SK-N-SH (cell line): ENCODE measurements at regions not wholly inside any gene's neighbourhood (a gene's known extent, or its start where the extent isn't known, plus 50 kb on each side); places are given as distances from the start of the nearest gene placed in this dataset.

Experiments used
- CTCF ChIA-PET: fragments of 300-600, 350-600 bp; formaldehyde crosslinking; extraction: SDS; loops from one replicate; lab custom pipeline; 2021; lab: Yijun Ruan, JAX
- POLR2A ChIA-PET: fragments of 350-600 bp; sonication (Branson Sonifier 250); formaldehyde crosslinking; extraction: SDS; loops from one replicate; lab custom pipeline; 2020; ENCODE audit warnings: antibody characterized with exemption, inconsistent platforms; lab: Yijun Ruan, JAX
- DNase-seq: peaks from one replicate; pipeline ENCODE4 v3.0.0; 2012
- H2AFZ ChIP-seq: fragments of 200-600 bp; sonication (generic); 2 replicates; pipeline ENCODE4 v1.8.1; 2016; ENCODE audit warnings: antibody characterized with exemption, mild to moderate bottlenecking, low read depth
- H3F3A ChIP-seq: fragments of 200-600 bp; sonication (generic); replicated peaks from 2 replicates; pipeline ENCODE3; 2016; ENCODE audit warnings: antibody characterized with exemption, mild to moderate bottlenecking; ENCODE audit not compliant: insufficient read depth
- H3K27ac ChIP-seq, 2 experiments: fragments of 200-500 bp in 1 of 2; fragments of 200-600 bp in 1 of 2; sonication (Bioruptor generic) in 1 of 2; sonication (generic), shearing (Covaris generic) in 1 of 2; 2 replicates each; pipeline versions ENCODE4 v1.5.1 to v1.6.1; 2014 to 2016; ENCODE audit warnings: low read depth in 2 of 2, inconsistent platforms in 1 of 2, low read length in 1 of 2, mild to moderate bottlenecking in 1 of 2, mixed read lengths in 1 of 2
- H3K27me3 ChIP-seq: fragments of 200-600 bp; sonication (generic), shearing (Covaris generic); 2 replicates; pipeline ENCODE4 v1.6.1; 2016; ENCODE audit warnings: mixed run types; ENCODE audit not compliant: insufficient read depth
- H3K36me3 ChIP-seq, 2 experiments: fragments of 200-500 bp in 1 of 2; fragments of 200-600 bp in 1 of 2; sonication (Bioruptor generic) in 1 of 2; sonication (generic) in 1 of 2; replicated peaks in 1 of 2; 2 replicates each; pipeline versions ENCODE3 to v1.5.1; 2014 to 2016; ENCODE audit warnings: low read length in 1 of 2, mild to moderate bottlenecking in 1 of 2; ENCODE audit not compliant: insufficient read depth in 2 of 2, control insufficient read depth in 1 of 2
- H3K4me1 ChIP-seq, 2 experiments: fragments of 200-500 bp in 1 of 2; fragments of 200-600 bp in 1 of 2; sonication (Bioruptor generic) in 1 of 2; sonication (generic), shearing (Covaris generic) in 1 of 2; 2 replicates each; pipeline versions ENCODE4 v1.5.1 to v1.6.1; 2014 to 2016; ENCODE audit warnings: low read depth in 1 of 2, low read length in 1 of 2, mixed run types in 1 of 2; ENCODE audit not compliant: insufficient read depth in 2 of 2, control insufficient read depth in 1 of 2
- H3K4me2 ChIP-seq: fragments of 200-600 bp; sonication (generic), shearing (Covaris generic); 2 replicates; pipeline ENCODE4 v1.6.1; 2017; ENCODE audit warnings: mixed run types
- H3K4me3 ChIP-seq, 2 experiments: fragments of 200-500 bp in 1 of 2; fragments of 200-600 bp in 1 of 2; sonication (Bioruptor generic) in 1 of 2; sonication (generic), shearing (Covaris generic) in 1 of 2; 2 replicates each; pipeline versions ENCODE4 v1.5.1 to v1.8.1; 2014 to 2016; ENCODE audit warnings: low read depth in 2 of 2, inconsistent platforms in 1 of 2, low read length in 1 of 2, mild to moderate bottlenecking in 1 of 2, mixed read lengths in 1 of 2, moderate library complexity in 1 of 2
- H3K79me2 ChIP-seq: fragments of 200-600 bp; sonication (generic); 2 replicates; pipeline ENCODE4 v1.8.1; 2017; ENCODE audit warnings: mild to moderate bottlenecking; ENCODE audit not compliant: insufficient read depth
- H3K9ac ChIP-seq: fragments of 200-600 bp; sonication (generic); 2 replicates; pipeline ENCODE4 v1.6.1; 2017; ENCODE audit warnings: mixed run types
- H3K9me2 ChIP-seq: fragments of 200-600 bp; sonication (generic); 2 replicates; pipeline ENCODE4 v1.6.1; 2017; ENCODE audit warnings: mixed run types
- H3K9me3 ChIP-seq: fragments of 200-600 bp; sonication (generic); 2 replicates; pipeline ENCODE4 v1.6.1; 2017; ENCODE audit warnings: mixed run types, mild to moderate bottlenecking, moderate library complexity
- H4K20me1 ChIP-seq: fragments of 200-600 bp; sonication (generic); 2 replicates; pipeline ENCODE4 v1.6.1; 2017; ENCODE audit warnings: mild to moderate bottlenecking, mixed run types; ENCODE audit not compliant: insufficient read depth
- CHD2 ChIP-seq: fragments of 150-350 bp; IDR thresholded peaks from 2 replicates; pipeline ENCODE4 v1.6.1; 2018; ENCODE audit warnings: low read length; ENCODE audit not compliant: partially characterized antibody
- EZH2phosphoT487 ChIP-seq: fragments of 200-600 bp; sonication (generic); IDR thresholded peaks from 2 replicates; pipeline ENCODE4 v1.6.1; 2017; ENCODE audit warnings: low read depth, mixed run types, mild to moderate bottlenecking, antibody characterized with exemption, moderate library complexity, borderline replicate concordance
- MEF2A ChIP-seq: IDR thresholded peaks from 2 replicates; pipeline ENCODE4 v1.4.0; 2012; ENCODE audit warnings: low read depth, borderline replicate concordance
- RAD21 ChIP-seq: IDR thresholded peaks from 2 replicates; pipeline ENCODE4 v1.6.1; 2012; ENCODE audit warnings: mild to moderate bottlenecking, low read length
- RXRA ChIP-seq: IDR thresholded peaks from 2 replicates; pipeline ENCODE4 v1.4.0; 2012; ENCODE audit warnings: low read depth, mild to moderate bottlenecking, borderline replicate concordance
- SIN3A ChIP-seq: IDR thresholded peaks from 2 replicates; pipeline ENCODE4 v1.6.1; 2012; ENCODE audit warnings: low read depth, mild to moderate bottlenecking, low read length, moderate library complexity, borderline replicate concordance
- SMC3 ChIP-seq: IDR thresholded peaks from 2 replicates; pipeline ENCODE4 v1.6.1; 2012; ENCODE audit warnings: low read depth, low read length, improper control_type of control experiment
- TEAD4 ChIP-seq: IDR thresholded peaks from 2 replicates; pipeline ENCODE4 v1.4.0; 2012; ENCODE audit warnings: mild to moderate bottlenecking, borderline replicate concordance; ENCODE audit not compliant: insufficient read depth
- YY1 ChIP-seq: IDR thresholded peaks from 2 replicates; pipeline ENCODE4 v1.4.0; 2012; ENCODE audit warnings: low read depth, mild to moderate bottlenecking
- WGBS: methylation state at CpG from one replicate; pipeline ENCODE4 v1.1.6; 2017; ENCODE audit warnings: low lambda C conversion rate; 5-methylcytosine and 5-hydroxymethylcytosine counted together
- TF ChIP-seq, protein P1 (sequence below): IDR thresholded peaks from 2 replicates; pipeline ENCODE4 v1.6.1; 2012; ENCODE audit warnings: mild to moderate bottlenecking, low read depth, low read length, moderate library complexity
- TF ChIP-seq, protein P2 (sequence below): IDR thresholded peaks from 2 replicates; pipeline ENCODE4 v1.4.0; 2012; ENCODE audit warnings: low read depth
- TF ChIP-seq, protein P3 (sequence below): fragments of 150-350 bp; IDR thresholded peaks from 2 replicates; pipeline ENCODE4 v1.6.1; 2016; ENCODE audit warnings: mild to moderate bottlenecking, low read depth, low read length
- TF ChIP-seq, protein P4 (sequence below): fragments of 150-350 bp; IDR thresholded peaks from 2 replicates; pipeline ENCODE4 v1.6.1; 2017; ENCODE audit warnings: antibody characterized with exemption, low read length, low read depth, borderline replicate concordance

- Histone ChIP-seq H2AFZ (no peak overlapping the region), H3K4me1 (no peaks in the 10 kb centered on the region), H4K20me1 (no peaks in the 10 kb centered on the region), H3K4me2 (no peak overlapping the region), H3K9me3 (no peaks in the 10 kb centered on the region), H3K79me2 (no peaks in the 10 kb centered on the region), H3K4me3 (no peak overlapping the region), H3K9ac (no peak overlapping the region), H3K9me2 (no peaks in the 10 kb centered on the region), H3K27me3 (no peaks in the 10 kb centered on the region; the same call in 1 of the 2 replicates)
- ChIA-PET CTCF (no interaction called here), POLR2A (no interaction called here)
- WGBS: 6% methylated on average over 1 of the region's 1 CpG
- no peak for DNase-seq
- TF ChIP-seq CHD2 (no peak), EZH2phosphoT487 (no peak), SMC3 (no peak), TEAD4 (no peak), RAD21 (no peak), SIN3A (no peak), MEF2A (no peak)
- TF ChIP-seq, protein P1, sequence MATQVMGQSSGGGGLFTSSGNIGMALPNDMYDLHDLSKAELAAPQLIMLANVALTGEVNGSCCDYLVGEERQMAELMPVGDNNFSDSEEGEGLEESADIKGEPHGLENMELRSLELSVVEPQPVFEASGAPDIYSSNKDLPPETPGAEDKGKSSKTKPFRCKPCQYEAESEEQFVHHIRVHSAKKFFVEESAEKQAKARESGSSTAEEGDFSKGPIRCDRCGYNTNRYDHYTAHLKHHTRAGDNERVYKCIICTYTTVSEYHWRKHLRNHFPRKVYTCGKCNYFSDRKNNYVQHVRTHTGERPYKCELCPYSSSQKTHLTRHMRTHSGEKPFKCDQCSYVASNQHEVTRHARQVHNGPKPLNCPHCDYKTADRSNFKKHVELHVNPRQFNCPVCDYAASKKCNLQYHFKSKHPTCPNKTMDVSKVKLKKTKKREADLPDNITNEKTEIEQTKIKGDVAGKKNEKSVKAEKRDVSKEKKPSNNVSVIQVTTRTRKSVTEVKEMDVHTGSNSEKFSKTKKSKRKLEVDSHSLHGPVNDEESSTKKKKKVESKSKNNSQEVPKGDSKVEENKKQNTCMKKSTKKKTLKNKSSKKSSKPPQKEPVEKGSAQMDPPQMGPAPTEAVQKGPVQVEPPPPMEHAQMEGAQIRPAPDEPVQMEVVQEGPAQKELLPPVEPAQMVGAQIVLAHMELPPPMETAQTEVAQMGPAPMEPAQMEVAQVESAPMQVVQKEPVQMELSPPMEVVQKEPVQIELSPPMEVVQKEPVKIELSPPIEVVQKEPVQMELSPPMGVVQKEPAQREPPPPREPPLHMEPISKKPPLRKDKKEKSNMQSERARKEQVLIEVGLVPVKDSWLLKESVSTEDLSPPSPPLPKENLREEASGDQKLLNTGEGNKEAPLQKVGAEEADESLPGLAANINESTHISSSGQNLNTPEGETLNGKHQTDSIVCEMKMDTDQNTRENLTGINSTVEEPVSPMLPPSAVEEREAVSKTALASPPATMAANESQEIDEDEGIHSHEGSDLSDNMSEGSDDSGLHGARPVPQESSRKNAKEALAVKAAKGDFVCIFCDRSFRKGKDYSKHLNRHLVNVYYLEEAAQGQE: no peak
- TF ChIP-seq, protein P2, sequence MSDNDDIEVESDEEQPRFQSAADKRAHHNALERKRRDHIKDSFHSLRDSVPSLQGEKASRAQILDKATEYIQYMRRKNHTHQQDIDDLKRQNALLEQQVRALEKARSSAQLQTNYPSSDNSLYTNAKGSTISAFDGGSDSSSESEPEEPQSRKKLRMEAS: no peak
- TF ChIP-seq, protein P3, sequence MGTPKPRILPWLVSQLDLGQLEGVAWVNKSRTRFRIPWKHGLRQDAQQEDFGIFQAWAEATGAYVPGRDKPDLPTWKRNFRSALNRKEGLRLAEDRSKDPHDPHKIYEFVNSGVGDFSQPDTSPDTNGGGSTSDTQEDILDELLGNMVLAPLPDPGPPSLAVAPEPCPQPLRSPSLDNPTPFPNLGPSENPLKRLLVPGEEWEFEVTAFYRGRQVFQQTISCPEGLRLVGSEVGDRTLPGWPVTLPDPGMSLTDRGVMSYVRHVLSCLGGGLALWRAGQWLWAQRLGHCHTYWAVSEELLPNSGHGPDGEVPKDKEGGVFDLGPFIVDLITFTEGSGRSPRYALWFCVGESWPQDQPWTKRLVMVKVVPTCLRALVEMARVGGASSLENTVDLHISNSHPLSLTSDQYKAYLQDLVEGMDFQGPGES: no peak
- TF ChIP-seq, protein P4, sequence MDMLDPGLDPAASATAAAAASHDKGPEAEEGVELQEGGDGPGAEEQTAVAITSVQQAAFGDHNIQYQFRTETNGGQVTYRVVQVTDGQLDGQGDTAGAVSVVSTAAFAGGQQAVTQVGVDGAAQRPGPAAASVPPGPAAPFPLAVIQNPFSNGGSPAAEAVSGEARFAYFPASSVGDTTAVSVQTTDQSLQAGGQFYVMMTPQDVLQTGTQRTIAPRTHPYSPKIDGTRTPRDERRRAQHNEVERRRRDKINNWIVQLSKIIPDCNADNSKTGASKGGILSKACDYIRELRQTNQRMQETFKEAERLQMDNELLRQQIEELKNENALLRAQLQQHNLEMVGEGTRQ: no peak
- TF ChIP-seq, all 33 proteins: peak for 0
- Histone ChIP-seq H3K27ac (no peak overlapping the region), H3F3A (no peaks in the 10 kb centered on the region), H3K36me3 (no peaks in the 10 kb centered on the region)
Observed at GRCh38 chr6:137407816-137408215, 86.4 kb downstream of the OLIG3 start.

GRCh38 chr6:137405806-137406205 lies 88.4 kb downstream of the OLIG3 start:
- H3K27me3 ChIP-seq: no peaks in the 10 kb centered on the region
- H3K4me1 ChIP-seq: no peaks in the 10 kb centered on the region
- H3K79me2 ChIP-seq: no peaks in the 10 kb centered on the region
- no peaks in the 10 kb centered on the region for H3F3A ChIP-seq
- no peak for TF ChIP-seq RXRA
- TF ChIP-seq YY1: no peak
- TF ChIP-seq, protein P2: no peak
- no peak for TF ChIP-seq SIN3A
- no peaks in the 10 kb centered on the region for H3K36me3 ChIP-seq
- H2AFZ ChIP-seq: no peak overlapping the region
- ChIA-PET CTCF (no interaction called here), POLR2A (no interaction called here)
- no peak for DNase-seq
- H3K4me3 ChIP-seq: no peak overlapping the region
- H3K9me3 ChIP-seq: no peaks in the 10 kb centered on the region
- no peak overlapping the region for H3K9ac ChIP-seq
- no peaks in the 10 kb centered on the region for H4K20me1 ChIP-seq
- H3K27ac ChIP-seq: no peak overlapping the region
- no peak overlapping the region for H3K4me2 ChIP-seq
- H3K9me2 ChIP-seq: no peaks in the 10 kb centered on the region
